Esophagus squamous epithelium (tissue), 4 donors: ENCODE measurements at regions not wholly inside any gene's neighbourhood (a gene's known extent, or its start where the extent isn't known, plus 50 kb on each side); places are given as distances from the start of the nearest gene placed in this dataset.

Experiments used
- CTCF ChIP-seq, 6 experiments: fragments of 450-650 bp in 4 of 6; fragments of 200-600 bp in 2 of 6; sonication (generic) in 2 of 6; IDR thresholded peaks; one replicate each; pipeline ENCODE4 v1.5.1; 2016 to 2019; ENCODE audit warnings: antibody characterized with exemption in 6 of 6, mild to moderate bottlenecking in 4 of 6, moderate library complexity in 4 of 6
- POLR2A ChIP-seq, 4 donors: fragments of 450-650 bp; IDR thresholded peaks; one replicate each; pipeline ENCODE4 v1.6.1; 2017; ENCODE audit warnings: antibody characterized with exemption in 4 of 4, mild to moderate bottlenecking in 4 of 4, moderate library complexity in 3 of 4

DNA sequence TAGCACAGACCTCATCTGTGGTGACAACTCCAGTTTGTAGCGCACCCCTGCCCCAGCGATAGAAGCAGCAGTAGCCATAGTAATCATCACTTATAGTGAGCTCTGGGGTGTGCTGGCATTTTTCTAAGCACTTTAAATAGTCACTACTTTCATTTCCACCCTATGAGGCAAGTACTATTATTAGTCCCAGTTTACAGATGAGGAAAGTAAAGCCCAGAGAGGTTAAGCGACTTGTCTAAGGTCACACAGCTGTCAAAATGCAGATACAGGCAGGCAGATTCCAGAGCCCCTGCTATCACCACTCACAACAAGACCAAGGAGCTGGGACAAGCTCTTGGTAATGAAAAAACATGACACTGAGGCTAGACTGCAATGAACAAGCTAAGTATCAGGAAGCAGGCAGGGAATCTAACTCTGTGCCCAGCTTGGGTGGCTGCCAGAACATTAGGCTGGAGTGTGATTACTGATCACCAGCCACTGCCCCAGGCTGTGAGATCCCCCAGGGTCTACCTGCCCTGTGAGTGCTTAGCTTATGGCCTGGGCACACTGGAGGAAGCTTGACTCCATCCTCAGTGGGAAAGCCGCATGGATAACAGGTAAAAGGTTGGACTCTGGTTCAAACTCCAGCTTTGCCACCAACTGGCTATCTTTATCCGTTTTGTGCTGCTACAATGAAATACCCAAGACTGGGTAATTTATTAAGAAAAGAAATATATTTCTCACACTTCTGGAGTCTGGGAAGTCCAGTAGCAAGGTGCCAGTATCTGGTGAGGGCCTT lies 561.1 kb downstream of the MN1 start:
- no peak for TF ChIP-seq CTCF (IDR thresholded peaks at IDR 0.05)
- TF ChIP-seq POLR2A (IDR thresholded peaks at IDR 0.05): no peak
